ENCODE measurements at regions not wholly inside any gene's neighbourhood (a gene's known extent, or its start where the extent isn't known, plus 50 kb on each side); places are given as distances from the start of the nearest gene placed in this dataset.

DNA sequence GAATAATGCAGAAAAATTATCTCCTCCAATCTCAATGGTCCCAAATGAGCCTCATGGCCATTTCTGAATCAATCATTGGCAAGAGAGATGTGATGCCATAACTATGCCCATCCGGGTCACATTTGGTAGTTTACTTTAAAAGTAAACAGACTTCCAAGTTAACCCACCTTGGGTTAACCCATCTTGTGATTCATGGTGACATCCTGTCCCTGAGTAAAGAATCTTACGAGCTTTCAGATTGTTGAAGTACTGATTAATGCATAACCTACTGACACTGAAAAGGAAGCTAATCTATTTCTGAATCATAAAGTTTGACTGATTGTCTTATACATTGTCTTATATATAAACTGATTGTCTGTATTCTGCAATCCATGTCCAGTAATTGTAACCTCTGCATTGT, 467.2 kb upstream of the AGTR1 start:
- Histone ChIP-seq H3K4me1 (no peaks in the 10 kb centered on the region), H3K36me3 (no peaks in the 10 kb centered on the region), H3K27me3 (no peaks in the 10 kb centered on the region), H3K27ac (no peak overlapping the region), H3K9me3 (no peaks in the 10 kb centered on the region), H3K4me3 (no peak overlapping the region)
- ATAC-seq (ENCODE audit: low FRiP score in 2 of 2) (no peak), DNase-seq (no peak)
- 57 to 74% methylated on average over 2 of the region's 2 CpGs for WGBS, 2 donors
- no peak for TF ChIP-seq EP300 (IDR thresholded peaks at IDR 0.05)

DNA sequence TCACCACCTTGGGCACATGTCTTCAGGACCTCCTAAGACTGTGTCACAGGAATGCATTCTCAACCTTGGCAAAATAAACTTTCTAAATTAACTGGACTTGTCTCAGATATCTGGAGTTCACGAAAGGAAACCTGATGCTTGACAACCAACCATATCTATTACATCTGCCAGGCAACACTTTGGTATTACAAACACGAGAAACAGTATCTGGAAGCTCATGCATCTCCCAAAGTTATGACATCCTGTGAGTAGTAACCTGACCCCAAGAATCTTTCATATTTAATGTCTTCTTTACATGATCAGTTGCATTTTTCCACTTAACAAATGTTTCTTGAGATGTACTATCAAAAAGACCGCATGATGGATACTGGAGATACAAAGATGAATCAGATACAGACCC, 465.3 kb upstream of the AGTR1 start:
- Histone ChIP-seq H3K27me3 (no peaks in the 10 kb centered on the region), H3K9me3 (no peaks in the 10 kb centered on the region), H3K4me1 (no peaks in the 10 kb centered on the region), H3K4me3 (no peak overlapping the region), H3K27ac (no peak overlapping the region), H3K36me3 (no peaks in the 10 kb centered on the region)
- TF ChIP-seq POLR2A (IDR thresholded peaks at IDR 0.05) = no peak
- TF ChIP-seq POLR2AphosphoS5 (IDR thresholded peaks at IDR 0.05) = no peak
- TF ChIP-seq, protein P1, sequence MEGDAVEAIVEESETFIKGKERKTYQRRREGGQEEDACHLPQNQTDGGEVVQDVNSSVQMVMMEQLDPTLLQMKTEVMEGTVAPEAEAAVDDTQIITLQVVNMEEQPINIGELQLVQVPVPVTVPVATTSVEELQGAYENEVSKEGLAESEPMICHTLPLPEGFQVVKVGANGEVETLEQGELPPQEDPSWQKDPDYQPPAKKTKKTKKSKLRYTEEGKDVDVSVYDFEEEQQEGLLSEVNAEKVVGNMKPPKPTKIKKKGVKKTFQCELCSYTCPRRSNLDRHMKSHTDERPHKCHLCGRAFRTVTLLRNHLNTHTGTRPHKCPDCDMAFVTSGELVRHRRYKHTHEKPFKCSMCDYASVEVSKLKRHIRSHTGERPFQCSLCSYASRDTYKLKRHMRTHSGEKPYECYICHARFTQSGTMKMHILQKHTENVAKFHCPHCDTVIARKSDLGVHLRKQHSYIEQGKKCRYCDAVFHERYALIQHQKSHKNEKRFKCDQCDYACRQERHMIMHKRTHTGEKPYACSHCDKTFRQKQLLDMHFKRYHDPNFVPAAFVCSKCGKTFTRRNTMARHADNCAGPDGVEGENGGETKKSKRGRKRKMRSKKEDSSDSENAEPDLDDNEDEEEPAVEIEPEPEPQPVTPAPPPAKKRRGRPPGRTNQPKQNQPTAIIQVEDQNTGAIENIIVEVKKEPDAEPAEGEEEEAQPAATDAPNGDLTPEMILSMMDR (IDR thresholded peaks at IDR 0.05) = no peak
- no peak for TF ChIP-seq EP300 (IDR thresholded peaks at IDR 0.05)
- DNase-seq (no peak), ATAC-seq (ENCODE audit: low FRiP score in 2 of 2) (no peak)
- 52 to 81% methylated on average over 3 of the region's 3 CpGs for WGBS, 2 donors

DNA sequence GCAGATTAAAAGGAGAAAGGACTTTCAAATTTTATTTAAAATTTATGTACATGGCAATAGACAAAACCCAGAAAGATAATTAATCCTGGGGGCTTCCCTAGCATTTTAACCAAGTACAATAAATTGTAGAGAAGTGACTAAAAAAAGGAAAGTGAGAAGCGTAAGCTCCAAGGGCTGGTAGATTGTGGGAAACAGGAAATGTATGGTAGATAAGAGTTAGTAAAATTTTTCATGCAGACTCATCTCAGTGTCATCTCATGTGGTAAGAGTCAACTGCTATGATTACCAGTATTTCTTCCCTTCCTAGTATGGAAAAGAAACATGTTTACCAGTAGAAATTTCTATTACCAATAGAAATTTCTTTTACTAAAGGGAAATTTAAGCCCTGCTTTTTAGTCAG, 464.3 kb upstream of the AGTR1 start:
- Histone ChIP-seq H3K27me3 (no peaks in the 10 kb centered on the region), H3K4me3 (no peak overlapping the region), H3K27ac (no peak overlapping the region), H3K36me3 (no peaks in the 10 kb centered on the region), H3K4me1 (no peaks in the 10 kb centered on the region), H3K9me3 (no peaks in the 10 kb centered on the region)
- 66% methylated on average over 1 of the region's 1 CpG for WGBS, 2 donors
- no peak for ATAC-seq (ENCODE audit: low FRiP score in 2 of 2)
- TF ChIP-seq, protein P1 (IDR thresholded peaks at IDR 0.05) = no peak
- TF ChIP-seq EP300 (IDR thresholded peaks at IDR 0.05) (no peak), POLR2AphosphoS5 (IDR thresholded peaks at IDR 0.05) (no peak), POLR2A (IDR thresholded peaks at IDR 0.05) (no peak)
- DNase-seq = no peak

DNA sequence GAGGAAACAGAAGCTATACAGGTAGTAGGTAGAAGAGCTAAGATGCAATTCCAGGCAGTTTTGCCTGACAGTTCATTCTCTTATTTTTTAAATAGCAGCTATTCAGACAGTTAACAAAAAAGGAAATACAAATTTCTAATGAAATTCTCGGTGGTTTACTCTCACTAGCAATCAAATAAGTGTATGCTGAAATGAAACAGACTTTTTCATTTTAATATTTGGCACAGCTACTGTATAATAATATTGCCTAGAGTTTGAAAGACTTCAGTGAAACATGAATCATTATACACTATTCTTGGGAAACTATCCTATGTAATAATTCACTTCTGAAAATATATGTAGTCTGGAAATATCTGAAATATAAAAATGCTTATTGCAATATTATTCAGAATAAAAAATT, 463.2 kb upstream of the AGTR1 start:
- DNase-seq = no peak
- 31 to 48% methylated on average over 1 of the region's 1 CpG for WGBS, 2 donors

DNA sequence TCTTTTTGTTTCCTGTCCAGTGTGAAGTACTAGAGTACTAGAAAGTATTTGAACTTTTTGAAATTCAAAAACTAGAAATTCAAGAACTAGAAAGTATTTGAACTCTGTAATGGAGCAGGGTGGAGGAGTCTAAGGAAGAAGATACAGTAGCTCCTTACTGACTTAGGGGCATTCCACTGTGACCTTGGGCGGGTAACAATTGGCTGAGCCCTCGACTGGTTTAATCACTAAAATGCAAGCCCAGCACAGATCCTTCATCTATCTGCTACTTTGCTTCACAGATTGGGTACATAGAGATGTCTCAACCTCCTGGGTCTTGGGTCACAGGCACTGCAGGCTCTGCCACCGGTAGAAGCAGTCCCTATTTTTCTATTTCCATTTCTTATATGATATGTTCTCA, 462.1 kb upstream of the AGTR1 start:
- WGBS, 2 donors = 83% methylated on average over 3 of the region's 3 CpGs
- DNase-seq (no peak), ATAC-seq (ENCODE audit: low FRiP score in 2 of 2) (no peak)
- H3K36me3 ChIP-seq = no peaks in the 10 kb centered on the region
- no peak overlapping the region for H3K4me3 ChIP-seq
- TF ChIP-seq, protein P1 (IDR thresholded peaks at IDR 0.05) = no peak
- no peak for TF ChIP-seq POLR2A (IDR thresholded peaks at IDR 0.05)
- TF ChIP-seq EP300 (IDR thresholded peaks at IDR 0.05) = no peak
- no peak for TF ChIP-seq POLR2AphosphoS5 (IDR thresholded peaks at IDR 0.05)
- H3K27me3 ChIP-seq = no peaks in the 10 kb centered on the region
- H3K27ac ChIP-seq = no peak overlapping the region
- no peaks in the 10 kb centered on the region for H3K9me3 ChIP-seq
- H3K4me1 ChIP-seq = no peaks in the 10 kb centered on the region

More for the DNA sequence above, 463.2 kb upstream of the AGTR1 start:
- no peak overlapping the region for H3K4me3 ChIP-seq
- no peaks in the 10 kb centered on the region for H3K9me3 ChIP-seq
- H3K36me3 ChIP-seq = no peaks in the 10 kb centered on the region
- no peaks in the 10 kb centered on the region for H3K27me3 ChIP-seq
- no peak overlapping the region for H3K27ac ChIP-seq
- no peak for TF ChIP-seq EP300 (IDR thresholded peaks at IDR 0.05)
- TF ChIP-seq, protein P1 (IDR thresholded peaks at IDR 0.05) = no peak
- no peak for TF ChIP-seq POLR2AphosphoS5 (IDR thresholded peaks at IDR 0.05)
- no peak for TF ChIP-seq POLR2A (IDR thresholded peaks at IDR 0.05)
- ATAC-seq (ENCODE audit: low FRiP score in 2 of 2) = no peak
- no peaks in the 10 kb centered on the region for H3K4me1 ChIP-seq
